ENCODE measurements at regions not wholly inside any gene's neighbourhood (a gene's known extent, or its start where the extent isn't known, plus 50 kb on each side); places are given as distances from the start of the nearest gene placed in this dataset.

- H3K9me3 ChIP-seq = no peaks in the 10 kb centered on the region
- H3K27ac ChIP-seq = no peak overlapping the region
- peaks cover 63% of the 10 kb centered on the region for H3K4me1 ChIP-seq
- intact Hi-C loops (cut with DNase I) = no loop called here
- TF ChIP-seq CTCF (IDR thresholded peaks at IDR 0.05) = no peak
- TF ChIP-seq POLR2AphosphoS5 (IDR thresholded peaks at IDR 0.05; ENCODE audit: insufficient read depth in 1 of 2, low read depth in 1 of 2) = no peak
- no peak for DNase-seq (ENCODE audit: extremely low spot score in 2 of 2)
- H3K4me3 ChIP-seq = no peak overlapping the region
- no peaks in the 10 kb centered on the region for H3K36me3 ChIP-seq
- no peaks in the 10 kb centered on the region for H3K27me3 ChIP-seq
These were observed 241.8 kb upstream of the CIBAR2 start for GRCh38 chr16:85353839-85354685.

DNA sequence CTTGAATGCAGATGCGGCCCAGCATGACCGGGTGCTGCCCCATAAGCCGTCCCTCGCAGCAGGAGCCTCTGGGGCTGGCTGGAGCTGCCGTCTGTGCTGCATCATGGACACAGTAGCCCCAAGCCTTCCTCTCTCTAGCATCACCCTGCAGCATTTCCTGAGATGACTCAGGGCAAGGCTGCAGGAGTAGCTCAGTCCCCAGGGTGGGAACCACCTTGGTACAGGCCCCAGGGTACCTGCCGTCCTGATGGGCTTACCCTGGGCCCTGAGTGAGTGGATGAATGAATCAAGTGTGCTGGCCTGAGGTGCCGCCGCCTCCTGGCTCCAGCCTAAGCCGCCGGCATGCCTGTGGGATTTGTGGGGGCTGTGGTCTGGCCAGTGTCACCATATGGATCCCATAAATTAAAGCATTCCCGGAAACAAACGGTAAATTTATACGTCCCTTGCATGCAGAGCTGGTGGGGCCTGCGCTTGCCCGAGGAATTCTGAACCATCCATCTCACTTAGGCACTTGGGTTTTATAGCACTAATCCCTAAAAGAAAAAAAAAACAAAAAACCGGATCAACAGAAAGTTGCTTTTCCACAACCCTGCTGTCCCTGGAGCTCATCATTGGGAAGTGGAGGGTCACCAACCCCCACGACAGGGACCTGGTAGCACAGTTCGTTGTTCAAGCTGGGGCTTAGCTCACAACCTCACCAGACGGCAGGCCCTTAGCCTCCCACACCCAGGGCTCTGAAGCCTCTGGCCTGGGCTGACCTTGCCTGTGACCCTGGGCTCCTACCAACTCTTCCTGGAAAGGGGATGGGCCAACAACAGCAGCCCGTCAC is 242.6 kb upstream of the CIBAR2 start:
- Histone ChIP-seq H3K27ac (no peak overlapping the region), H3K36me3 (no peaks in the 10 kb centered on the region), H3K9me3 (no peaks in the 10 kb centered on the region), H3K27me3 (no peaks in the 10 kb centered on the region), H3K4me3 (no peak overlapping the region), H3K4me1 (peaks cover 61% of the 10 kb centered on the region)
- intact Hi-C loops (cut with DNase I) = no loop called here
- DNase-seq (ENCODE audit: extremely low spot score in 2 of 2) = no peak
- no peak for TF ChIP-seq POLR2A (IDR thresholded peaks at IDR 0.05)
- no peak for TF ChIP-seq CTCF (IDR thresholded peaks at IDR 0.05)
- TF ChIP-seq POLR2AphosphoS5 (IDR thresholded peaks at IDR 0.05; ENCODE audit: insufficient read depth in 1 of 2, low read depth in 1 of 2) = no peak

GRCh38 chr16:85355515-85355837 is 243.2 kb upstream of the CIBAR2 start:
- Histone ChIP-seq H3K4me3 (no peak overlapping the region), H3K27ac (no peak overlapping the region), H3K9me3 (no peaks in the 10 kb centered on the region), H3K27me3 (no peaks in the 10 kb centered on the region), H3K36me3 (no peaks in the 10 kb centered on the region), H3K4me1 (peaks cover 59% of the 10 kb centered on the region)
- intact Hi-C loops (cut with DNase I) = no loop called here
- TF ChIP-seq POLR2A (IDR thresholded peaks at IDR 0.05) = no peak
- no peak for TF ChIP-seq CTCF (IDR thresholded peaks at IDR 0.05)
- no peak for TF ChIP-seq POLR2AphosphoS5 (IDR thresholded peaks at IDR 0.05; ENCODE audit: insufficient read depth in 1 of 2, low read depth in 1 of 2)
- no peak for DNase-seq (ENCODE audit: extremely low spot score in 2 of 2)

DNA sequence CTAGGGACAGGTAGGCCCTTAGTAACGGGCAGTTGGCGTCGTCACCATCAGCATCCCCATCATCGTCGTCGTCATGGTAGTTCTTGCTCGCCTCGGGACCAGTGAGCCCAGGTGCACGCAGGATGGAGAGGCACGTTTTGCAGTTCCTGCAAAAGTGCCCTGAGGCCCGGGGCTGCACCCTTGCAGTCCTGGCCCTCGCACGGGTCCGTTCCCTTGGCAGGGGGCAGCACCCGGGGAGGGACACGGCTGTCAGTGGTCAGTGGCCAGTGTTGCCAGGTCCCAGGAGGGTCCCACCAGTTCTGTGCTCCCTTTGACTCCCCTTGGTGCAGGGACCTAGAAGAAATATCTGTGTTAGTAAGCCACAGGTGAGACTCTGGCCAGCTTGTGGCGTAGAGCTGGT is 243.9 kb upstream of the CIBAR2 start:
- Histone ChIP-seq H3K4me1 (peaks cover 52% of the 10 kb centered on the region), H3K4me3 (no peak overlapping the region), H3K27me3 (no peaks in the 10 kb centered on the region), H3K36me3 (no peaks in the 10 kb centered on the region), H3K27ac (no peak overlapping the region), H3K9me3 (no peaks in the 10 kb centered on the region)
- intact Hi-C loops (cut with DNase I) = no loop called here
- no peak for DNase-seq (ENCODE audit: extremely low spot score in 2 of 2)
- TF ChIP-seq CTCF (IDR thresholded peaks at IDR 0.05) = no peak
- no peak for TF ChIP-seq POLR2A (IDR thresholded peaks at IDR 0.05)
- no peak for TF ChIP-seq POLR2AphosphoS5 (IDR thresholded peaks at IDR 0.05; ENCODE audit: insufficient read depth in 1 of 2, low read depth in 1 of 2)

DNA sequence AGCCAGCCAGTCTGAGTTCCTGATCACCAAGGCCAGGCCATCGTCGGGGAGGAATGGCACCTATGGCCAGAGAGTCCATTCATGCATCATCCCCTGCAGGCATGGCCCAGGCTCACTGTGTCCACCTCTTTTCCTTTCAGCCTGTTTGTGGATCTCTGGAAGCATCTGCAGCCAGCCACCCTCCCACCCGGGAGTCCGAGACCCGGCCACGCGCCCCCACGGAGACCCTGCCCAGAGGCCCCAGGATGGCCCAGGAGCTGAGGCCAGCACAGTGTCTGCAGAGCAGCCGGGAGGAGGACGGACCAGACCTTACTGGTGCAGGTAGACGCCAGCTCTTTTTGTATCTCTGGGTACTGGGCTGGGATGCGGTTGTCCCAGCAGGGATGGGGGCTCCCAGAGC is 245.1 kb upstream of the CIBAR2 start:
- intact Hi-C loops (cut with DNase I) = no loop called here
- Histone ChIP-seq H3K27me3 (no peaks in the 10 kb centered on the region), H3K4me3 (no peak overlapping the region), H3K36me3 (no peaks in the 10 kb centered on the region), H3K9me3 (no peaks in the 10 kb centered on the region), H3K27ac (no peak overlapping the region), H3K4me1 (peaks cover 41% of the 10 kb centered on the region)
- TF ChIP-seq POLR2A (IDR thresholded peaks at IDR 0.05) (no peak), CTCF (IDR thresholded peaks at IDR 0.05) (no peak), POLR2AphosphoS5 (IDR thresholded peaks at IDR 0.05; ENCODE audit: insufficient read depth in 1 of 2, low read depth in 1 of 2) (no peak)
- no peak for DNase-seq (ENCODE audit: extremely low spot score in 2 of 2)

Data from vagina (tissue), 2 donors.